ENCODE measurements at regions not wholly inside any gene's neighbourhood (a gene's known extent, or its start where the extent isn't known, plus 50 kb on each side); places are given as distances from the start of the nearest gene placed in this dataset.

DNA sequence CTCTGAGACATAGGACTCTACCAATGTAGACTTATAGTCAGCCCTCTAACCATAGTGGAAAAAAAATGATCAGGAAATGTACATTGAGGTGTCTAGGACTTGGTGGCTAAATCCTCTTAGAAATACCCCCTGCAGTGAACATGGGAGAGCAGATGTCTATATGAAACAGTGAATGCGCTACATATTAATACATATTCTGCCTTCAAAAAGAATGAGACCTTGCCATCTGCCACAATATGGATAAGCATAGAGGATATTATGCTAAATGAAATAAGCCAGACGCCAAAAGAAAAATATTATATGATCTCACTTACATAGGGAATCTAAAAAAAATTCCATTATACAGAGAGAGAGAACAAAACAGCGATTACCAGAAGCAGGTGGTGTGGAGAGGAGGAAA is 66.6 kb upstream of the HAO2 start:
- Mint-ChIP-seq H3K9me3 (no peaks in the 10 kb centered on the region), H3K36me3 (ENCODE audit: low read depth) (no peaks in the 10 kb centered on the region), H3K27ac (no peak overlapping the region), H3K4me1 (ENCODE audit: low read depth) (no peaks in the 10 kb centered on the region), H3K4me3 (no peak overlapping the region), H3K27me3 (ENCODE audit: low read depth) (peaks cover 10% of the 10 kb centered on the region)
- no peak for DNase-seq (ENCODE audit: low spot score)

- no peaks in the 10 kb centered on the region for H3K4me1 Mint-ChIP-seq (ENCODE audit: low read depth)
- H3K4me3 Mint-ChIP-seq: no peak overlapping the region
- no peaks in the 10 kb centered on the region for H3K36me3 Mint-ChIP-seq (ENCODE audit: low read depth)
- peaks cover 16% of the 10 kb centered on the region for H3K27me3 Mint-ChIP-seq (ENCODE audit: low read depth)
- H3K27ac Mint-ChIP-seq: no peak overlapping the region
- H3K9me3 Mint-ChIP-seq: no peaks in the 10 kb centered on the region
- DNase-seq (ENCODE audit: low spot score): no peak
Observed at GRCh38 chr1:119308130-119308700, 60.4 kb upstream of the HAO2 start.

GRCh38 chr1:119308806-119309205 is 59.8 kb upstream of the HAO2 start:
- no peak for DNase-seq (ENCODE audit: low spot score)
- H3K27me3 Mint-ChIP-seq (ENCODE audit: low read depth): peaks cover 15% of the 10 kb centered on the region
- H3K4me1 Mint-ChIP-seq (ENCODE audit: low read depth): no peaks in the 10 kb centered on the region
- H3K4me3 Mint-ChIP-seq: no peak overlapping the region
- H3K36me3 Mint-ChIP-seq (ENCODE audit: low read depth): no peaks in the 10 kb centered on the region
- H3K9me3 Mint-ChIP-seq: no peaks in the 10 kb centered on the region
- no peak overlapping the region for H3K27ac Mint-ChIP-seq

GRCh38 chr1:119310301-119310700 is 58.3 kb upstream of the HAO2 start:
- H3K27me3 Mint-ChIP-seq (ENCODE audit: low read depth): peaks cover 15% of the 10 kb centered on the region
- H3K4me1 Mint-ChIP-seq (ENCODE audit: low read depth): no peaks in the 10 kb centered on the region
- no peaks in the 10 kb centered on the region for H3K36me3 Mint-ChIP-seq (ENCODE audit: low read depth)
- no peaks in the 10 kb centered on the region for H3K9me3 Mint-ChIP-seq
- H3K27ac Mint-ChIP-seq: no peak overlapping the region
- no peak overlapping the region for H3K4me3 Mint-ChIP-seq
- DNase-seq (ENCODE audit: low spot score): no peak

DNA sequence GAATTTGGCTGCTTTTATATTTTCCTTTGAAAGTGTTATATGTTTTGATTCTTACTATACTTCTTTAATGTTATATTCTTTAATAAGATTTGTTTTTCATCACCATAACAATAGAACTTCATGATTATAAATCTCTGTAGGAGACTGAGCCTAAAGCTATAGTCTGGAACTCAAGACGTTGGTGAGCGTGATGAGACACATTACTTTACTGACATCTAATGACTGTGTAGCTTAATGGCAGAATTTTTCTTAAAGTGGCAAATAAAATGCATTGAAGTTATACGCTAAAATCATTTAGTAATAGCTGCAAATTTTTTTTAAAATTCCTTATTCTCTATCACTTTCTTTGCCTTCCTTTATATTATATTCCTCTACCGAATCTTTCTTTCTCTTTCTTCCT is 56.1 kb upstream of the HAO2 start:
- Mint-ChIP-seq H3K4me3 (no peak overlapping the region), H3K4me1 (ENCODE audit: low read depth) (no peaks in the 10 kb centered on the region), H3K27me3 (ENCODE audit: low read depth) (peaks cover 15% of the 10 kb centered on the region), H3K36me3 (ENCODE audit: low read depth) (no peaks in the 10 kb centered on the region), H3K27ac (no peak overlapping the region), H3K9me3 (no peaks in the 10 kb centered on the region)
- DNase-seq (ENCODE audit: low spot score): no peak

DNA sequence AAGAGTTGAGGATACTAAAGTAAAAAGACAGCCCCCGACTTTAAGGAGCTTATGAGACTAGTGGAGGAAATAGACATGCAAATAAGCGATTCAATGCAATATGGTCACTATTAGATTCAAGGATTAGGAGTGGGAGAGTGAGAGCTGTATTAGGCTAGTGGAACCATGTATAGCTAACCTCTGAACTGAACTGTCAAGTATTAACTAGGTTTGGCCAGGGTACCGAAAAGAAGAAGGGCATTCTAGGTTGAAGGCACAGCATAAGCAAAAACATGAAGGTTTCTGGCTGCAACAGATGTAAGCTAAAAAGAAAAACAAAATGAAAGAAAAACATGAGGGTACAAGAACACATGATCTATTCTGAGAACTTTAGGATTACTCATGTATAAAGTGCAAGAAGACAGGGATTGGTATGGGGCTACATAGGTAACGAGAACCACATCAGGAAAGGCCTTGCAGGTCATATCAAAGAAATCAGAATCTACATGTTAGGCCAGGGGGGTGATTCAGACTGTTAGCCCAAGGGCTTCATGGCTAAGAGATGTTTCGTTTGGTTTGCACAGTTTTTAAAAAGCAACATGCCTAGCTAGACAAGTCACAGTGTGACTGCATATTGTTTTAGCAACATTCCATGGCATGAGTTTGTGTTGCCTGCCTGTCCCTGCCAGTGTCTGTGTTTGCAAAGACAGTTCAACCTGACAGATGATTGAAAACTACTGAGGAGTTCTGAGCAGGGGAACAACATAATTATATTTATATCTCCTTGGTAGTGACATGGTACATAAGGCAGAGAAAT is 54.4 kb upstream of the HAO2 start:
- Mint-ChIP-seq H3K27me3 (ENCODE audit: low read depth) (peaks cover 13% of the 10 kb centered on the region), H3K36me3 (ENCODE audit: low read depth) (no peaks in the 10 kb centered on the region), H3K27ac (no peak overlapping the region), H3K4me1 (ENCODE audit: low read depth) (no peaks in the 10 kb centered on the region), H3K9me3 (no peaks in the 10 kb centered on the region), H3K4me3 (no peak overlapping the region)
- DNase-seq (ENCODE audit: low spot score): no peak

DNA sequence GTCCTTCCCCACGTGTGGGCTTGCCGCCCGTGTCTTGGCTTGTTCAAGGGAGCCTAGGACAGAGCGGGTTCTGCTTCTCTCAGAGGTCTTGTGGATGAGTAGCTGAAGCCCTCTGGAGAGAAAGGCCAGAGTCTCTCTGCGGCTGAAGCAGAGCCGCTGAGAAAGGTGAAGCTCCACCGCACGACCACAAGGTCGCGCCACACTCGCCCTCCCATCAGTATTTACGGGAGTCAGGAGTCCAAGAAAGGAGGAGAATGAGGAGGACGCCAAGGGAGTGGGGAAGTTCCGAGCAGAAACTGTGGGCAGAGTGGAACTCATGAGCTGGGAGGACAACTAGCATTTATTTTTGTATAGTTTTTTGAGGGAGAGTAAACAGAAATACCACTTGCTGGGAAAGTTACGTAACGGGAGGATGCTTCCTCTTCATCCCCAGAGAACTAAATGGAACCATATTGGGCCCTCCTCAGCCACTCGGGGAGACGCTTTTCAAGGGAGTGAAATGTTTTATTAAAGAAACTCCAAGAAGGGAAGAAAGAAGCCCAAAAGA is 51.6 kb upstream of the HAO2 start:
- Mint-ChIP-seq H3K27me3 (ENCODE audit: low read depth) (peaks cover 4% of the 10 kb centered on the region), H3K9me3 (no peaks in the 10 kb centered on the region), H3K4me1 (ENCODE audit: low read depth) (no peaks in the 10 kb centered on the region), H3K36me3 (ENCODE audit: low read depth) (no peaks in the 10 kb centered on the region), H3K4me3 (no peak overlapping the region), H3K27ac (no peak overlapping the region)
- no peak for DNase-seq (ENCODE audit: low spot score)

DNA sequence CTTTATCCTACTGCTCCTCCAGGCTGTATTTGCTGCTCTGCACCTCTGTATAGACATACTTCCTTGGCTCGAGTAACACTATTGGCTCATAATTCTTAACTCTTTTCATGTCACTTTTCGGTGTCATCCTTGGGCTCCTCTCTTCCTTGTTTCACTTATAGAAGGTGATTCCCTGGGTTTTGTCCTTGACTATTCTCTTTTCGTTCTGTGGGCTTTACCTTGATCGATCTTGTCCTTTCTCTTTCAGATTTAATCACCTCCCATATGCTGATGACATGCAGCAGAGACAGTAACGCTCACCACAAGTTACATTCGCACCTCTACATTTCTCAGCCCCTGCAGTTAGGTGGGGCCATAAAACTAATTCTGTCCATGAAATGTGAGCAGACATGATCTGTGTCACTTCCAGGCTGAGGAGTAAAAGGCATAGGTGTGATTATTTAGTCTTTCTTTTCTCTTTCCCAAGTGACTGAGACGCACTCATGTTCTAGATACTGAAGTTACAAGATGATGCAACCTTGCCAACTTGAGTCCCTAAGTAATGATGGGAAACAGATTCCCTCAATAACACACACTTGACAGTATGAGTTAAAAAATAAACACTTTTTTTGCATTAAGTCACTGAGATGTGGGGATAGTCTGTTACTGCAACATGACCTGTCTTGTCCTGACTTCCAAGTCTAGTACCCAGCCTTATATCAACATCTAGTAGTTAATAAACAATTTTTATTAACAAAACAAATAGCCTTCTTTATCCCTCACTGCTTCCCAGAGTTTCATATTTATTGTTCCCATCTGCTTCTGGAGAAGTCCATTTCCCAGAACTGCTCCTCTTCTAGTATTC is 49.9 kb upstream of the HAO2 start:
- H3K36me3 Mint-ChIP-seq (ENCODE audit: low read depth): no peaks in the 10 kb centered on the region
- H3K4me1 Mint-ChIP-seq (ENCODE audit: low read depth): peaks cover 2% of the 10 kb centered on the region
- DNase-seq (ENCODE audit: low spot score): no peak
- no peaks in the 10 kb centered on the region for H3K27me3 Mint-ChIP-seq (ENCODE audit: low read depth)
- H3K9me3 Mint-ChIP-seq: no peaks in the 10 kb centered on the region
- no peak overlapping the region for H3K4me3 Mint-ChIP-seq
- H3K27ac Mint-ChIP-seq: no peak overlapping the region

All from T-helper 2 cell treated with Interferon-gamma antibody and Interleukin-4, amounts not matched to agents 5 μg/mL and 100 μg/mL, for 36 hours (primary cell).